NT2/D1 (cell line): ENCODE measurements at regions not wholly inside any gene's neighbourhood (a gene's known extent, or its start where the extent isn't known, plus 50 kb on each side); places are given as distances from the start of the nearest gene placed in this dataset.

Experiments
- DNase-seq: peaks from one replicate; pipeline ENCODE4 v3.0.0-alpha.2; 2011; ENCODE audit warnings: low read depth, low spot score
- H3K27me3 ChIP-seq: 2 replicates; pipeline ENCODE4 v1.6.0; 2011; ENCODE audit warnings: mild to moderate bottlenecking; ENCODE audit not compliant: insufficient read length, insufficient read depth
- H3K36me3 ChIP-seq: 2 replicates; pipeline ENCODE4 v1.6.1; 2011; ENCODE audit warnings: mild to moderate bottlenecking, low read length, mixed read lengths; ENCODE audit not compliant: insufficient read depth, insufficient read length
- H3K4me1 ChIP-seq: 2 replicates; pipeline ENCODE4 v1.5.1; 2011; ENCODE audit not compliant: insufficient read depth, insufficient read length
- H3K4me3 ChIP-seq: 2 replicates; pipeline ENCODE4 v1.5.1; 2011; ENCODE audit warnings: low read depth; ENCODE audit not compliant: insufficient read length
- H3K9ac ChIP-seq: 2 replicates; pipeline ENCODE4 v1.6.0; 2011; ENCODE audit warnings: low read depth; ENCODE audit not compliant: insufficient read length
- H3K9me3 ChIP-seq: 2 replicates; pipeline ENCODE4 v1.5.1; 2011; ENCODE audit warnings: mild to moderate bottlenecking, low read length; ENCODE audit not compliant: insufficient read depth
- SUZ12 ChIP-seq: IDR thresholded peaks from 2 replicates; pipeline ENCODE4 v1.6.1; 2011; ENCODE audit not compliant: insufficient read length, insufficient read depth; ENCODE audit errors: extremely low read depth
- YY1 ChIP-seq: IDR thresholded peaks from 2 replicates; pipeline ENCODE4 v1.6.1; 2011; ENCODE audit not compliant: insufficient read length, insufficient read depth
- ZNF274 ChIP-seq: IDR thresholded peaks from 2 replicates; pipeline ENCODE4 v1.6.1; 2011; ENCODE audit warnings: mild to moderate bottlenecking, low read depth, low read length

DNA sequence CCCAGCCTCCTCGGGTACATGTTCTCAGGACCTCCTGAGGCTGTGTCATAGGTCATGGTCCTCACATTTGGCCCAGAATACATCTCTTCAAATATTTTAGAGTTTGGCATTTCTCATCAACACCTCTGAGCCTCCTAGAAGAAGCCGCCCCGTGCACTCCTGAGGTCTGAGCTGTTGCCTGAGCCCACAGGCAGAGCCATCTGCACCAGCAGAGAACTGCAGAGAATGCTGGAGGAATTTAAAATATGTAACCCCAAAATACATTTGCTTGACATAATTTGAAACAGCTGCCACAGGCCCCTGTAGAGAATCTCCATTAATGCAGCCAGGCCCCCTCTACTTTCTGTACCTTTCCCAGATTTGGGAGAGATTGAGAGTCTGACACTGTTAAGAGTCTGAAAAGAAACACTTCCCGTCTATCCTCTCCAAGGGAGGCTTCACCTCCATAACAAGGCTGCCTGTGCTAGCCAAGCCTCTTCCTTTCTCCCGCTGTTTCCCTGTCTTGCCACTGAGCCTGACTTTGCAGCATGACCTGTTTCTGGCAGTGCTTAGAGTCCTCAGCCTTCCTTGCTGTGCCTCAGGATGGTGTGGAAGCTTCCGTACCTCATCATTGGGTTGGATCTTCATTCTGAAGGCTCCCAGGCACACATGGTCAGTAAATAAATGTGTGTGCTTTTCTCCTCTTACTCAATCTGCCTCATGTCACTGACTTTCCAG, 95.4 kb upstream of the SFSWAP start:
- no peak for DNase-seq
- no peak overlapping the region for H3K4me3 ChIP-seq
- peaks cover 3% of the 10 kb centered on the region for H3K4me1 ChIP-seq
- no peaks in the 10 kb centered on the region for H3K36me3 ChIP-seq
- H3K27me3 ChIP-seq = peaks cover 6% of the 10 kb centered on the region
- H3K9ac ChIP-seq = no peak overlapping the region
- no peak for TF ChIP-seq ZNF274
- TF ChIP-seq SUZ12 = no peak
- TF ChIP-seq YY1 = no peak
- no peaks in the 10 kb centered on the region for H3K9me3 ChIP-seq

GRCh38 chr12:131616043-131616700, 94.7 kb upstream of the SFSWAP start:
- Histone ChIP-seq H3K9me3 (no peaks in the 10 kb centered on the region), H3K4me1 (peaks cover 7% of the 10 kb centered on the region), H3K27me3 (peaks cover 6% of the 10 kb centered on the region), H3K36me3 (no peaks in the 10 kb centered on the region), H3K4me3 (no peak overlapping the region), H3K9ac (no peak overlapping the region)
- no peak for TF ChIP-seq SUZ12
- no peak for TF ChIP-seq ZNF274
- no peak for TF ChIP-seq YY1
- DNase-seq = no peak

- Histone ChIP-seq H3K36me3 (no peaks in the 10 kb centered on the region), H3K27me3 (peaks cover 6% of the 10 kb centered on the region), H3K4me1 (peaks cover 13% of the 10 kb centered on the region), H3K9ac (no peak overlapping the region), H3K4me3 (no peak overlapping the region), H3K9me3 (no peaks in the 10 kb centered on the region)
- DNase-seq = no peak
- TF ChIP-seq SUZ12 (no peak), ZNF274 (no peak), YY1 (no peak)
Observed at GRCh38 chr12:131616738-131617137, 94.2 kb upstream of the SFSWAP start.

DNA sequence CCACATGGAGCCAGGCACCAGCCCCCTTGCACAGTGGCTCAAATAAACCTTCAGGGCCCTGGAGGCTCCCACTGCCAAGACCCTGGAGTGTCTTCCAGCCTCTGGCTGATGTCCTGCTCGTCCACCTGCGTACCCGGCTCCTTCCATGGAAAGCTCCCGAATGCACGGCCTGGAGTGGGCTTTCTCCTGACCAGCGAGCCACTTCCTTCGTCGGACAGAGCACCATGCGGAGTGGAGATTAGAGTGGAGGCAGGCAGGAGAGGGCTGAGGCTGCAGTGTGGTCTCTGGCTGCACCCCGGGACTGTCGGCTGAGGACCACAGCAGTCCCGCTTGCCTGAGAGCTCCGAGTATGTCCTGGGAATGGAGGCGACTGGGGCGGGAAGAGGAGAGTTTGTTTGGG, 93.7 kb upstream of the SFSWAP start:
- TF ChIP-seq SUZ12 (no peak), YY1 (no peak), ZNF274 (no peak)
- H3K4me3 ChIP-seq = no peak overlapping the region
- no peak overlapping the region for H3K9ac ChIP-seq
- no peak for DNase-seq
- H3K4me1 ChIP-seq = peaks cover 13% of the 10 kb centered on the region
- H3K36me3 ChIP-seq = no peaks in the 10 kb centered on the region
- H3K9me3 ChIP-seq = no peaks in the 10 kb centered on the region
- H3K27me3 ChIP-seq = peaks cover 6% of the 10 kb centered on the region

GRCh38 chr12:131617596-131618302, 93.1 kb upstream of the SFSWAP start:
- no peak for DNase-seq
- Histone ChIP-seq H3K27me3 (peaks cover 6% of the 10 kb centered on the region), H3K4me3 (no peak overlapping the region), H3K9ac (no peak overlapping the region), H3K4me1 (peaks cover 13% of the 10 kb centered on the region), H3K36me3 (no peaks in the 10 kb centered on the region), H3K9me3 (no peaks in the 10 kb centered on the region)
- no peak for TF ChIP-seq YY1
- TF ChIP-seq SUZ12 = no peak
- no peak for TF ChIP-seq ZNF274

DNA sequence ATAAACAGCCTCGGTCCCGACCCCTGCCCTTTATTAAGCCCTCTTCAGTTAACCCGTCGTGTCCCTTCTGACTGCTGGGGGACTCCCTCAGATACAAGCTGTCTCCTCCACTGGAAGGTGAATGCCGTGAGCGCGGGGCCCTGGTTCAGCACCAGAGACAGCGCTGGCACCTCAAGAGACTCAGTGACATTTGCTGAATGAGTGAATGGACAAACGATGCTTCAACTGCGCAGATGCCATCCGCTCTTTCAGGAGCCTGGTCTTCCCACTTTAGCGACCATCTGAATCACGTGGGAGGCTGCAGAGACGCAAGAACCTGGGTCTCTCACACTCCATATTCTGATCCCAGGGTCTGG, 92.6 kb upstream of the SFSWAP start:
- H3K36me3 ChIP-seq = no peaks in the 10 kb centered on the region
- TF ChIP-seq ZNF274 = no peak
- no peak for TF ChIP-seq YY1
- TF ChIP-seq SUZ12 = no peak
- peaks cover 6% of the 10 kb centered on the region for H3K27me3 ChIP-seq
- no peak overlapping the region for H3K9ac ChIP-seq
- H3K9me3 ChIP-seq = no peaks in the 10 kb centered on the region
- H3K4me1 ChIP-seq = peaks cover 13% of the 10 kb centered on the region
- DNase-seq = no peak
- H3K4me3 ChIP-seq = no peak overlapping the region

DNA sequence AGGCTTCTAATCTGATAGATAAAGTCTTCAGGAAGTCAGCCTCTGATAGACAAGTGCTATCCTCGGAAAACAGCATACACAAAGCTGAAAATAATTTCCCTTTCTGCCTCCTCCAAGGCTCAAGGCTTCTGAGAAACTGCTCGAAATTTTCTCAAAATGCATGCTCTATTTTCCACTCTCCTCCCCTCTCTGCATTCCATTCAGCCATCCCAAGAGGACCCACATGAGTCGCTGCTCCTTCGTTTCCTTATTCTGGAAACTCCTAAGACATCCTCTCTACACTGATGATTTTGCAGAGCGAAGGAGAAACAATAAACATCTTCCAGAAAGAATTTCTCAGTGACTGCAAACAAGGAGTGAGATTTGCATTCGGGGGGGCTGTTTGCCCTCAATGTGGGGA, 92.2 kb upstream of the SFSWAP start:
- Histone ChIP-seq H3K4me1 (peaks cover 15% of the 10 kb centered on the region), H3K9ac (no peak overlapping the region), H3K27me3 (peaks cover 8% of the 10 kb centered on the region), H3K4me3 (no peak overlapping the region), H3K9me3 (no peaks in the 10 kb centered on the region), H3K36me3 (no peaks in the 10 kb centered on the region)
- DNase-seq = no peak
- TF ChIP-seq ZNF274 = no peak
- TF ChIP-seq SUZ12 = no peak
- no peak for TF ChIP-seq YY1
